DOHH2 (cell line): ENCODE measurements at regions not wholly inside any gene's neighbourhood (a gene's known extent, or its start where the extent isn't known, plus 50 kb on each side); places are given as distances from the start of the nearest gene placed in this dataset.

ENCODE experiments used
- H3F3A ChIP-seq: fragments of 200-600 bp; sonication (generic), shearing (Covaris generic); 2 replicates; pipeline ENCODE4 v1.6.0; 2016; ENCODE audit warnings: antibody characterized with exemption, mild to moderate bottlenecking; ENCODE audit not compliant: control insufficient read depth, insufficient read depth
- H3K27ac ChIP-seq: fragments of 200-600 bp; sonication (generic); 2 replicates; pipeline ENCODE4 v1.5.1; 2014; ENCODE audit warnings: low read depth, mild to moderate bottlenecking, low read length, moderate library complexity
- H3K27me3 ChIP-seq: fragments of 200-600 bp; sonication (generic); 2 replicates; pipeline ENCODE4 v1.6.1; 2014; ENCODE audit warnings: mild to moderate bottlenecking, low read length, mixed read lengths; ENCODE audit not compliant: control insufficient read depth
- H3K36me3 ChIP-seq: fragments of 200-600 bp; sonication (generic); 2 replicates; pipeline ENCODE4 v1.6.1; 2014; ENCODE audit warnings: mild to moderate bottlenecking, low read length, moderate library complexity, mixed read lengths; ENCODE audit not compliant: control insufficient read depth
- H3K4me1 ChIP-seq: fragments of 200-600 bp; sonication (generic); 2 replicates; pipeline ENCODE4 v1.6.1; 2014; ENCODE audit warnings: mild to moderate bottlenecking, low read length, mixed read lengths; ENCODE audit not compliant: control insufficient read depth
- H3K4me2 ChIP-seq: fragments of 200-600 bp; sonication (generic); 2 replicates; pipeline ENCODE4 v1.6.0; 2014; ENCODE audit warnings: mild to moderate bottlenecking, low read length, moderate library complexity
- H3K4me3 ChIP-seq: fragments of 200-600 bp; sonication (generic); 2 replicates; pipeline ENCODE4 v1.5.1; 2014; ENCODE audit warnings: mild to moderate bottlenecking, low read length, mixed read lengths
- H3K79me2 ChIP-seq: fragments of 200-600 bp; sonication (generic); 2 replicates; pipeline ENCODE4 v1.6.1; 2014; ENCODE audit warnings: mild to moderate bottlenecking, low read length, mixed read lengths; ENCODE audit not compliant: control insufficient read depth
- H3K9me2 ChIP-seq: fragments of 200-600 bp; sonication (generic); replicated peaks from 2 replicates; pipeline ENCODE4 v1.6.1; 2014; ENCODE audit warnings: mild to moderate bottlenecking, low read length, mixed read lengths; ENCODE audit not compliant: control insufficient read depth
- H3K9me3 ChIP-seq: fragments of 200-600 bp; sonication (generic); 2 replicates; pipeline ENCODE4 v1.6.1; 2014; ENCODE audit warnings: antibody characterized with exemption, low read length, mixed read lengths; ENCODE audit not compliant: control insufficient read depth, insufficient read depth
- H4K20me1 ChIP-seq: fragments of 200-600 bp; sonication (generic); 2 replicates; pipeline ENCODE4 v1.6.0; 2014; ENCODE audit warnings: low read depth, mild to moderate bottlenecking, antibody characterized with exemption, low read length, moderate library complexity; ENCODE audit not compliant: control insufficient read depth, insufficient read depth
- EZH2phosphoT487 ChIP-seq: fragments of 200-600 bp; sonication (generic); IDR thresholded peaks from 2 replicates; pipeline ENCODE4 v1.6.1; 2017; ENCODE audit warnings: borderline replicate concordance, mild to moderate bottlenecking, antibody characterized with exemption, low read length, moderate library complexity, mixed read lengths
- TF ChIP-seq, protein P1 (sequence below): fragments of 200-600 bp; sonication (generic); IDR thresholded peaks from one replicate; pipeline ENCODE4 v1.5.1; 2014; ENCODE audit warnings: antibody characterized with exemption, mild to moderate bottlenecking, low read depth, low read length; ENCODE audit not compliant: poor library complexity, severe bottlenecking

DNA sequence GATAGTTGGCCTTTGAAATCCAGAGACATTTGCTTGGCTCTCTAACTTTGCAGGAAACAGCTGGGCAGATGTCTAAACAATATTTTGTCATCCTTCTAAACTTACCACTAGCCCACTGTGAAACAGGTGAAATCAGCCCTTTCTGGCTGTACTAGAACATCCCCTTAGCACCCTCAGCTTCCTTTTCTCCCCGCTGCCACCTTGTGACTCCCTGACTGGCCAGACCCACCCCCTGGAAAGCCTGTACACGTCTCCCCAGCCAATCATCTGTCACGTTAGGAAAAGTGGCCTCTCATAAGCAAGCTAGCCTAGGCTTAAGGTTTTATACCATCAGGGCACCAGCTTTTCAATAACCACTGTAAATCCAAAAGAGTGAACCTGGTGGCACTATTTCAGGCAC lies 88.6 kb upstream of the E2F3 start:
- H3K79me2 ChIP-seq: no peaks in the 10 kb centered on the region
- no peaks in the 10 kb centered on the region for H3K9me2 ChIP-seq
- no peak overlapping the region for H3K4me3 ChIP-seq
- no peaks in the 10 kb centered on the region for H4K20me1 ChIP-seq
- H3K36me3 ChIP-seq: no peaks in the 10 kb centered on the region
- H3K4me1 ChIP-seq: no peaks in the 10 kb centered on the region
- no peaks in the 10 kb centered on the region for H3K9me3 ChIP-seq
- TF ChIP-seq EZH2phosphoT487: no peak
- TF ChIP-seq, protein P1, sequence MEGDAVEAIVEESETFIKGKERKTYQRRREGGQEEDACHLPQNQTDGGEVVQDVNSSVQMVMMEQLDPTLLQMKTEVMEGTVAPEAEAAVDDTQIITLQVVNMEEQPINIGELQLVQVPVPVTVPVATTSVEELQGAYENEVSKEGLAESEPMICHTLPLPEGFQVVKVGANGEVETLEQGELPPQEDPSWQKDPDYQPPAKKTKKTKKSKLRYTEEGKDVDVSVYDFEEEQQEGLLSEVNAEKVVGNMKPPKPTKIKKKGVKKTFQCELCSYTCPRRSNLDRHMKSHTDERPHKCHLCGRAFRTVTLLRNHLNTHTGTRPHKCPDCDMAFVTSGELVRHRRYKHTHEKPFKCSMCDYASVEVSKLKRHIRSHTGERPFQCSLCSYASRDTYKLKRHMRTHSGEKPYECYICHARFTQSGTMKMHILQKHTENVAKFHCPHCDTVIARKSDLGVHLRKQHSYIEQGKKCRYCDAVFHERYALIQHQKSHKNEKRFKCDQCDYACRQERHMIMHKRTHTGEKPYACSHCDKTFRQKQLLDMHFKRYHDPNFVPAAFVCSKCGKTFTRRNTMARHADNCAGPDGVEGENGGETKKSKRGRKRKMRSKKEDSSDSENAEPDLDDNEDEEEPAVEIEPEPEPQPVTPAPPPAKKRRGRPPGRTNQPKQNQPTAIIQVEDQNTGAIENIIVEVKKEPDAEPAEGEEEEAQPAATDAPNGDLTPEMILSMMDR: no peak
- no peak overlapping the region for H3K4me2 ChIP-seq
- no peaks in the 10 kb centered on the region for H3F3A ChIP-seq
- no peak overlapping the region for H3K27ac ChIP-seq
- H3K27me3 ChIP-seq: no peaks in the 10 kb centered on the region

DNA sequence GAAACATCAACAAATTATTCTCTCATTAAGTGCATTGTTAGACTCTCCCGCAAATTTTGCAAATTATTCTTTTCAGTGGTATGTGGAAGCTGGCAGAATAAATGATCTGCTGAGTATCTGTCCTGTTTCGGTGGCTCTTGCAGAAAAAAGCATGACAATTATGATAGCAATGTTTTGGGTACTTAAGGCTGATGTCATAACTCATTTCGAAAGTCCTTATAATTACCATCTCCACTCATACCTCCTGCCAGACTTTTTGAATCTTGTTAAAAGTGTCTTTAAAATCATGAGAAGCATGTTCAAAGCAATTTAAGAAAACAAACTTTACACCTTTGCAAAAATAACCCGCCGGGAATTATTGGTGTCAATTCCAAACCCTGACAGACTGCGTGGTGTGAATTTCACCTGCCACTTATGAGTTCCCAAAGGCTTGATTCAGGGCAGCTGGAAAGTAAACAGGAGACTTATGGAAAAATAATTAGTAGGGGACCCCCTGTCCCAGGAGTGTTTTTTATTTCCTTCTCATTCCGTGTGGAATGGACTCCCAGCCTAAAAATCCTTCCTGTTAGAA lies 87.6 kb upstream of the E2F3 start:
- Histone ChIP-seq H3K36me3 (no peaks in the 10 kb centered on the region), H3K9me3 (no peaks in the 10 kb centered on the region), H3K27ac (no peak overlapping the region), H3K4me1 (no peaks in the 10 kb centered on the region), H3K4me3 (no peak overlapping the region), H3K4me2 (no peak overlapping the region), H3K9me2 (no peaks in the 10 kb centered on the region), H3K27me3 (no peaks in the 10 kb centered on the region), H3K79me2 (no peaks in the 10 kb centered on the region), H4K20me1 (no peaks in the 10 kb centered on the region), H3F3A (no peaks in the 10 kb centered on the region)
- no peak for TF ChIP-seq EZH2phosphoT487
- TF ChIP-seq, protein P1: no peak

DNA sequence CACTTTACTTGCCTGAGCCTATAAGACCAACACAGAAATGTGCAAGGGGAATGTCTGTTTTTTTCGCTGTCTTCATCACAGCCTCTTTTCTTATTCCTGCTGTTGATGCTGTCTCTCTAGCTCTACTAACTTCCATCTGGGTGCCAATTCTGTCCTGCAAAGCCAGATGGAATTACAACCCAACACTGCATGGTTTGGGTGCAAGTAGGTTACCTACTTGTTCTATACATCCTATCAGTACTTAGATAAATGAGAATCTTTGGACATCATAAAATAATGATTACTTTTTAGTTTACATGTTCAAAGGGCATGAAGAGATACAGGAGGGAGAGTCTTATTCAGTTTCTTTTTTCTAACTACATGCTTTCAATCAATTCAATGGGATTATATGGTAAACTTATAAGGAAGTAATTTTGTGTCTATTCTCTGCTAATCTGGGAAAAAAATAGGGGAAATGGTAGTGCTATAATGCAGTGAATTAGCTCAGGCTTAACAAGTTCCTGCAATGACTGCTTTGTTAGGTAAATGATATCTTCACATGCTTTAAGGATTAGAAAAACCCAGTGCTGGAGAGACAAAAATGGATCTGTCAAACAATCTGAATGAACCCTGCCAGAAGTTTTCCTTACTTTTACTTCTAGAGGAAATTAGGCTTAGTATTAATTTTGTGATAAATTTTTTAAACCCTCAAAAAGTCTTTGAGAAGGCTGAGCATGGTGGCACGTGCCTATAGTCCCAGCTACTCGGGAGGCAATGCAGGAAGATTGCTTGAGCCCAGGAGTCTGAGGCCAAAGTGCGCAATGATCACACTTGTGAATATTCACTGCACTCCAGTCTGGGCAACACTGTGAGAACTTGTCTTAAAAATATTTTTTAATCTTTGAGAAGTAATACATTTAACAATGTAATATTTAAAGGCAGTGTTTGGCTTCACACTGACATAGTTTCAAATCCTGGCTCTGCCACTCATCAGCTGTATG lies 86.5 kb upstream of the E2F3 start:
- Histone ChIP-seq H3K4me3 (no peak overlapping the region), H3K79me2 (no peaks in the 10 kb centered on the region), H3K4me2 (no peak overlapping the region), H3K9me2 (no peaks in the 10 kb centered on the region), H3K27ac (no peak overlapping the region), H3K27me3 (no peaks in the 10 kb centered on the region), H3K9me3 (0 out of 2 replicates have a peak, but pooled peaks cover 6% of the 10 kb centered on the region), H4K20me1 (no peaks in the 10 kb centered on the region), H3K36me3 (no peaks in the 10 kb centered on the region), H3F3A (no peaks in the 10 kb centered on the region), H3K4me1 (peaks cover 7% of the 10 kb centered on the region)
- no peak for TF ChIP-seq EZH2phosphoT487
- TF ChIP-seq, protein P1: no peak
